ENCODE measurements at regions not wholly inside any gene's neighbourhood (a gene's known extent, or its start where the extent isn't known, plus 50 kb on each side); places are given as distances from the start of the nearest gene placed in this dataset.

DNA sequence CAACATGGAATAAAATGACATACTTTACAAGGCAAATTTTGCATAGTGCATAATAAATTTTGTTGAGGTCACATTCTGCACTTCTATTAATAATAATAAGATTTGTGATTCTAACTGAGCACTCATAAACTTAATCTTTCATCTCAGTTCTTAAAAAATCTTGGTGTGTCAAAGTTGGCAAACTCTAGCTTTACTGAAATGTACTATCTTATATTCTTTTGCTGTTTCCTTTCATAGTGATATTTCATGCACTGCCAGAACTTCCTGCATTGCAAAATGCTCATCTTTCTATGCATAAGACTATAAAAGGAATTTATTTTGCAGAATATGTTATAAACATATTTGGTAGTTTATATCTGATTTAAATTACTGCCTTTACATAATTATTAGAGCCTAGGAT lies 797.6 kb downstream of the ADGRL2 start:
- in situ Hi-C loops (cut with MboI; ENCODE audit: low sequenced_read_pairs, unreplicated experiment) = no loop called here
- DNase-seq (ENCODE audit: low spot score) = no peak
- TF ChIP-seq CTCF (IDR thresholded peaks at IDR 0.05; ENCODE audit: borderline replicate concordance, control extremely low read depth, extremely low read depth, insufficient read depth, missing control alignments) = no peak

DNA sequence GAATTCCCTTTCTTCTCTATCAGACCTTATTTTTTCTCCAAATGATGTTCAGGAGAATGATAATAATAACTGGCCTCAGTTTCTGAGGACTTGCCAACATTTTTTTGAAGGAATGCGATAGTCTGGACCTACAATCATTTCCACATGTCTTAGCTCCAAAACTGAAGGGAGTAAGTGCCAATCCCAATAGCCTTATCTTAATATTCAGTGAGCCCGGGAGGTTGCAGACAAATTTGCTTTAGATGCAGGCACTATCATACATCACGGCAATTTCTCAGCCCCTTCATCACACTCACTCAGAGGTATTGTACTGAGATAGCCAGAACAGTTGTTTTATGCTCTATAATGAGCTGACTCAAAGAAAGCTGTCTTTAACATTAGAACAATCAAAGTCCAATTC lies 796.9 kb downstream of the ADGRL2 start:
- in situ Hi-C loops (cut with MboI; ENCODE audit: low sequenced_read_pairs, unreplicated experiment) = no loop called here
- no peak for DNase-seq (ENCODE audit: low spot score)
- no peak for TF ChIP-seq CTCF (IDR thresholded peaks at IDR 0.05; ENCODE audit: borderline replicate concordance, control extremely low read depth, extremely low read depth, insufficient read depth, missing control alignments)

DNA sequence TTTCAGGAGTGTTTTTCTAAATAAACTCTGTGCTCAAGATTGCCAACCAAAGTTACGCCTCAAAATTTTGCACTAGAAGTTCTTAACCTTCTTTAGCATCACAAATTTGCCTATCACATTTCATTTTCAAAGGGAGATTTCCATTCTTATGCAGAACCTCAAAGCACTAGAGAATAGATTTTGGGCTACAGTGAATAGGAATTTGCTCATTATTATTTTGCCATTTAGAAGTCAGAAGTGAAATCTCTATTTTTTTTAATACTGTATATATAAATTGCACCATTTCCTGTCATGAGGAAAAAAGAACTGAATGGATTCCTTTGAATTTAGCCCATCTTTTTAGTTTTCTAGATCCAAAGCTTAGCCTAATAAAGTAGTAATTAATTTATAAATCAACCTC lies 796.4 kb downstream of the ADGRL2 start:
- no peak for DNase-seq (ENCODE audit: low spot score)
- TF ChIP-seq CTCF (IDR thresholded peaks at IDR 0.05; ENCODE audit: borderline replicate concordance, control extremely low read depth, extremely low read depth, insufficient read depth, missing control alignments) = no peak
- in situ Hi-C loops (cut with MboI; ENCODE audit: low sequenced_read_pairs, unreplicated experiment) = no loop called here

DNA sequence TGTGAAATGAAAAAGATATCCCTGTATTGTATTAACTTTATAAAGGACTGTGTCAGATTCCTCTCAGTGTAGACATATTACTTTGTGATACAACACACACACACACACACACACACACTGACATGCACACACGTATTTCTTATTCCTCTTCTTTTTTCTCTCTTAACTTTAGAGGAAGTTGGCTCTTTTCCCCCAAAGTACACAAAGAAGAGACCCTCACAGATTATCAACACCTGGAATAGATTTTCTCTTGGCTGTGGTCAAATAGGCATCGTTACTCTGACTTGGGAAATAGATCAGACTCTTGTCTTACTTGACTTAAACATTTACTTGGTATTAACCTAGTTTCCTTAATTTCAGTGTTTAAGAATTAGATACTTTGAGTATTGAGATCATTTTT lies 792.8 kb downstream of the ADGRL2 start:
- no peak for DNase-seq (ENCODE audit: low spot score)
- in situ Hi-C loops (cut with MboI; ENCODE audit: low sequenced_read_pairs, unreplicated experiment) = no loop called here
- TF ChIP-seq CTCF (IDR thresholded peaks at IDR 0.05; ENCODE audit: borderline replicate concordance, control extremely low read depth, extremely low read depth, insufficient read depth, missing control alignments) = no peak

GRCh38 chr1:82589588-82589987 lies 788.9 kb downstream of the ADGRL2 start:
- in situ Hi-C loops (cut with MboI; ENCODE audit: low sequenced_read_pairs, unreplicated experiment) = no loop called here
- no peak for TF ChIP-seq CTCF (IDR thresholded peaks at IDR 0.05; ENCODE audit: borderline replicate concordance, control extremely low read depth, extremely low read depth, insufficient read depth, missing control alignments)
- no peak for DNase-seq (ENCODE audit: low spot score)

DNA sequence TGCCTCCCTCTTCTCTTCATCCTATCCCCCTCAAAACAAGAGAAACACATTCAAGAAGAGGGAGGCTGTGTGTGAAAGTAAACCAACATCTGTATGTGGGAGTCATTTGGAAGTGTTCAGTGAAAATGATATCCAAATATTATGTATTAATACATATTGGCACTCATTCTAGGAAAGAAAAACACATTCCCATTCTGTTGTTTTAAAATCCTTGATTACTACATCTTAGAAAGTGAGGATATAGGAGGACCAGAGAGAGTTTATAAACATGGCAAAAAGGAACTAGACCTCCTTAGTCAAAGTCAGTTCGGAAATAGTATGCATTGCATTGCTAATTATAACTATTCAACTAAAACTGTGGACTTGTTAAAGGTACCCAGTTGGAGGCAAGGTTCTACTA lies 786.6 kb downstream of the ADGRL2 start:
- in situ Hi-C loops (cut with MboI; ENCODE audit: low sequenced_read_pairs, unreplicated experiment) = no loop called here
- no peak for DNase-seq (ENCODE audit: low spot score)
- no peak for TF ChIP-seq CTCF (IDR thresholded peaks at IDR 0.05; ENCODE audit: borderline replicate concordance, control extremely low read depth, extremely low read depth, insufficient read depth, missing control alignments)

DNA sequence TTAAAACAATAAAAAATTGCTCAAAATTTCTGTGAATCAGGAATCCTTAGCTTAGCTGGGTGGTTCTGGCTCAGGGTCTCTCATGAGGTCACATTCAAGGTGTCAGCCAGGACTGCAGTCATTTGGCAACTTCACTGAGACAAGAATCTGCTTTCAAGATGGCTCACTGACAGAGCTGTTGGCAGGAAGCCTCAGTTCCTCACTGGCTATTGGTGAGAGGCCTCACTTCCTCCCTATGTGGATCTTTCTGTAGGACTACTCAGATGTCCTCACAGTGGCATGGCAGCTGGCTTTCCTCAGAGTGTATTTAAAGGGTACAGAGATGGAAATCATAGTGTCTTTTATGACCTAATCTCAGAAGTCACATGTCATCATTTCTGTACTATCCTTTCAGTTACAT lies 785.7 kb downstream of the ADGRL2 start:
- no peak for DNase-seq (ENCODE audit: low spot score)
- no peak for TF ChIP-seq CTCF (IDR thresholded peaks at IDR 0.05; ENCODE audit: borderline replicate concordance, control extremely low read depth, extremely low read depth, insufficient read depth, missing control alignments)
- in situ Hi-C loops (cut with MboI; ENCODE audit: low sequenced_read_pairs, unreplicated experiment) = no loop called here
